ENCODE measurements at regions not wholly inside any gene's neighbourhood (a gene's known extent, or its start where the extent isn't known, plus 50 kb on each side); places are given as distances from the start of the nearest gene placed in this dataset.

GRCh38 chr7:155147172-155147571 lies 77.0 kb downstream of the HTR5A start:
- no peak for TF ChIP-seq CTCF (IDR thresholded peaks at IDR 0.05)
- no peak for DNase-seq
- 29 to 60% (median 53%) methylated on average over 1 of the region's 1 CpG for WGBS, 3 donors

GRCh38 chr7:155147624-155148023 lies 77.5 kb downstream of the HTR5A start:
- intact Hi-C loops (cut with DNase I): no loop called here
- no peaks in the 10 kb centered on the region for H3K9me3 ChIP-seq
- H3K4me3 ChIP-seq: no peak overlapping the region
- peaks cover 0 to 7% (median 0%) of the 10 kb centered on the region in 3 donors for H3K27me3 ChIP-seq (ENCODE audit: insufficient read depth in 3 of 3, low read length in 2 of 3)
- WGBS, 3 donors: 32 to 53% (median 46%) methylated on average over 2 of the region's 2 CpGs
- H3K27ac ChIP-seq: no peak overlapping the region
- no peak for ATAC-seq
- no peak for DNase-seq
- no peaks in the 10 kb centered on the region for H3K4me1 ChIP-seq
- no peaks in the 10 kb centered on the region for H3K36me3 ChIP-seq (ENCODE audit: insufficient read depth in 1 of 2, low read depth in 1 of 2)
- TF ChIP-seq CTCF (IDR thresholded peaks at IDR 0.05): no peak

More at GRCh38 chr7:155147172-155147571, 77.0 kb downstream of the HTR5A start:
- H3K9me3 ChIP-seq: no peaks in the 10 kb centered on the region
- intact Hi-C loops (cut with DNase I): no loop called here
- H3K4me3 ChIP-seq: no peak overlapping the region
- no peak for ATAC-seq
- peaks cover 0 to 7% (median 0%) of the 10 kb centered on the region in 3 donors for H3K27me3 ChIP-seq (ENCODE audit: insufficient read depth in 3 of 3, low read length in 2 of 3)
- H3K4me1 ChIP-seq: no peaks in the 10 kb centered on the region
- no peaks in the 10 kb centered on the region for H3K36me3 ChIP-seq (ENCODE audit: insufficient read depth in 1 of 2, low read depth in 1 of 2)
- H3K27ac ChIP-seq: no peak overlapping the region

GRCh38 chr7:155153676-155154075 lies 83.6 kb downstream of the HTR5A start:
- no peaks in the 10 kb centered on the region for H3K9me3 ChIP-seq
- DNase-seq (no peak), ATAC-seq (no peak)
- no peaks in the 10 kb centered on the region for H3K27me3 ChIP-seq (ENCODE audit: insufficient read depth in 3 of 3, low read length in 2 of 3)
- H3K36me3 ChIP-seq (ENCODE audit: insufficient read depth in 1 of 2, low read depth in 1 of 2): no peaks in the 10 kb centered on the region
- TF ChIP-seq CTCF (IDR thresholded peaks at IDR 0.05): no peak
- intact Hi-C loops (cut with DNase I): no loop called here
- 52 to 61% (median 55%) methylated on average over 4 of the region's 4 CpGs for WGBS, 3 donors
- no peak overlapping the region for H3K4me3 ChIP-seq
- no peaks in the 10 kb centered on the region for H3K4me1 ChIP-seq
- no peak overlapping the region for H3K27ac ChIP-seq

GRCh38 chr7:155154586-155154985 lies 84.5 kb downstream of the HTR5A start:
- no peak for TF ChIP-seq CTCF (IDR thresholded peaks at IDR 0.05)
- intact Hi-C loops (cut with DNase I): no loop called here
- ATAC-seq: no peak

GRCh38 chr7:155161690-155162089 lies 91.6 kb downstream of the HTR5A start:
- intact Hi-C loops (cut with DNase I): no loop called here
- no peaks in the 10 kb centered on the region for H3K4me1 ChIP-seq
- no peak for ATAC-seq
- peaks cover 0 to 7% (median 0%) of the 10 kb centered on the region in 3 donors for H3K27me3 ChIP-seq (ENCODE audit: insufficient read depth in 3 of 3, low read length in 2 of 3)
- H3K27ac ChIP-seq: no peak overlapping the region
- DNase-seq: no peak
- no peak for TF ChIP-seq CTCF (IDR thresholded peaks at IDR 0.05)
- H3K4me3 ChIP-seq: no peak overlapping the region
- H3K9me3 ChIP-seq: no peaks in the 10 kb centered on the region
- 72 to 79% (median 75%) methylated on average over 5 of the region's 5 CpGs for WGBS, 3 donors
- H3K36me3 ChIP-seq (ENCODE audit: insufficient read depth in 1 of 2, low read depth in 1 of 2): no peaks in the 10 kb centered on the region

More at GRCh38 chr7:155154586-155154985, 84.5 kb downstream of the HTR5A start:
- DNase-seq: no peak
- Histone ChIP-seq H3K4me1 (no peaks in the 10 kb centered on the region), H3K27ac (no peak overlapping the region), H3K9me3 (no peaks in the 10 kb centered on the region), H3K4me3 (no peak overlapping the region), H3K27me3 (ENCODE audit: insufficient read depth in 3 of 3, low read length in 2 of 3) (no peaks in the 10 kb centered on the region), H3K36me3 (ENCODE audit: insufficient read depth in 1 of 2, low read depth in 1 of 2) (no peaks in the 10 kb centered on the region)
- 63 to 68% (median 64%) methylated on average over 10 of the region's 10 CpGs for WGBS, 3 donors
